Hepatocyte (in vitro differentiated cells): ENCODE measurements at regions not wholly inside any gene's neighbourhood (a gene's known extent, or its start where the extent isn't known, plus 50 kb on each side); places are given as distances from the start of the nearest gene placed in this dataset.
"Not testable (repeated sequence)": the region's sequence is repeated elsewhere in the genome, so short reads cannot be mapped to it uniquely, and the experiment has no call there.

Source experiments
- CTCF ChIP-seq: fragments of 200-600 bp; sonication (generic); IDR thresholded peaks from 2 replicates; pipeline ENCODE4 v1.5.1; 2016; ENCODE audit warnings: antibody characterized with exemption, mild to moderate bottlenecking; ENCODE audit not compliant: poor library complexity
- EZH2 ChIP-seq: fragments of 200-600 bp; sonication (generic); IDR thresholded peaks from 2 replicates; pipeline ENCODE4 v1.6.1; 2016; ENCODE audit warnings: antibody characterized with exemption, mild to moderate bottlenecking, borderline replicate concordance
- EZH2phosphoT487 ChIP-seq: fragments of 200-600 bp; sonication (generic); IDR thresholded peaks from one replicate; pipeline ENCODE4 v1.6.1; 2018; ENCODE audit warnings: antibody characterized with exemption, mild to moderate bottlenecking, low read depth, moderate library complexity; ENCODE audit not compliant: unreplicated experiment, severe bottlenecking

- not testable (repeated sequence) for TF ChIP-seq EZH2, EZH2phosphoT487, CTCF
Observed at GRCh38 chr2:110329760-110330159, 117.4 kb upstream of the MTLN start.
